Left colon (tissue), 2 donors: ENCODE measurements at regions not wholly inside any gene's neighbourhood (a gene's known extent, or its start where the extent isn't known, plus 50 kb on each side); places are given as distances from the start of the nearest gene placed in this dataset.
"Not testable (repeated sequence)": the region's sequence is repeated elsewhere in the genome, so short reads cannot be mapped to it uniquely, and the experiment has no call there.

Experiments used
- ATAC-seq: fragments of 200-7000 bp; cut with Tn5 transposase; one replicate; pipeline ENCODE4 v1.9.1; 2020; ENCODE audit warnings: mild to moderate bottlenecking, moderate library complexity
- DNase-seq, 2 donors: peaks; one replicate each; pipeline ENCODE4 v3.0.0-alpha.2; 2020
- intact Hi-C, 2 donors: fragments of 100-400 bp; cut with DNase I in 1 of 2; cut with micrococcal nuclease in 1 of 2; formaldehyde crosslinking; loops; one replicate each; pipeline versions ENCODE4 v1.11.2 to v1.14.0; 2022; cut with DNase I, micrococcal nuclease
- donor health status: DM: no; HTN: no; CAD: no.
- donor health status: DM: yes; HTN: yes; CAD: no.

- intact Hi-C loops, DNase-seq, ATAC-seq: not testable (repeated sequence)
These were observed 150.1 kb upstream of the ZNF469 start for GRCh38 chr16:88232401-88233258.

DNA sequence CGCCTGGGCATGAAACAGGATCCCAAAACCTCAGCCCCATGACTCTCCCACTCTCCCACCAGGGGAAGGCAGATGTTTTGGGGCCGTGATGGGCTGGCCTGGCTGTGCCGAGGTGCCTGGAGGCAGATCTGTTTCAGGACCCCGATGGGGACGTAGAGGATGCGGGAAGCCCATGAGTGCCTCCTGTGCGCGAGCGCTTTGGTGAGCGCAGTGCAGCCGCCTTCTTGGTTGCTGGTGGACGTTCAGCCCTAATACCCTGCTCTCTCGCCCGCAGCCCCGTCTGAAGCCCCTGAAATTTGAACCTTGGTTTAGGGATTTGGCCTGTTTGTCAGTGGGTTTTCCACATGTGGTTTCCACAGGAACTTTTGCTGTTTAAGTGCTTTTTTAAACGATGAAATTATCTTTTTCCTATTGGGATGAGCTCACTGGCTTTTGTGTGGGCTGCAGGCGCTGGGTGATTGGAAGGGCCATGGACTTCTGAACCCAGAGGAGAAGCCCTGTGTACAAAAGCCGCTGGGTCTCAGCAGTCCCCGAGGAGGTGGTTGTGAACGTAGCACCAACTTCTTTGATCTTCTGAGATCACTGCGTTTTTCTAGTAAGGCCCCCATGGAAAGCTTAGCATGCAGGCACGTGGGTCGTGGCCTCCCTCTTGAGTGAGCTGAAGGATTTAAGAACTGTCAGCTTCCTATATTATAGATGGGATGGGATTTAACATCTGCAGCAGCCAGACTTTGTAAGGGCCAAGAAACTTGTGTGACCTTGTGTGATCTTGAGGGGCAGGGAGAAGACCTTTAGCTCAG, 148.9 kb upstream of the ZNF469 start:
- DNase-seq, intact Hi-C loops, ATAC-seq: not testable (repeated sequence)

DNA sequence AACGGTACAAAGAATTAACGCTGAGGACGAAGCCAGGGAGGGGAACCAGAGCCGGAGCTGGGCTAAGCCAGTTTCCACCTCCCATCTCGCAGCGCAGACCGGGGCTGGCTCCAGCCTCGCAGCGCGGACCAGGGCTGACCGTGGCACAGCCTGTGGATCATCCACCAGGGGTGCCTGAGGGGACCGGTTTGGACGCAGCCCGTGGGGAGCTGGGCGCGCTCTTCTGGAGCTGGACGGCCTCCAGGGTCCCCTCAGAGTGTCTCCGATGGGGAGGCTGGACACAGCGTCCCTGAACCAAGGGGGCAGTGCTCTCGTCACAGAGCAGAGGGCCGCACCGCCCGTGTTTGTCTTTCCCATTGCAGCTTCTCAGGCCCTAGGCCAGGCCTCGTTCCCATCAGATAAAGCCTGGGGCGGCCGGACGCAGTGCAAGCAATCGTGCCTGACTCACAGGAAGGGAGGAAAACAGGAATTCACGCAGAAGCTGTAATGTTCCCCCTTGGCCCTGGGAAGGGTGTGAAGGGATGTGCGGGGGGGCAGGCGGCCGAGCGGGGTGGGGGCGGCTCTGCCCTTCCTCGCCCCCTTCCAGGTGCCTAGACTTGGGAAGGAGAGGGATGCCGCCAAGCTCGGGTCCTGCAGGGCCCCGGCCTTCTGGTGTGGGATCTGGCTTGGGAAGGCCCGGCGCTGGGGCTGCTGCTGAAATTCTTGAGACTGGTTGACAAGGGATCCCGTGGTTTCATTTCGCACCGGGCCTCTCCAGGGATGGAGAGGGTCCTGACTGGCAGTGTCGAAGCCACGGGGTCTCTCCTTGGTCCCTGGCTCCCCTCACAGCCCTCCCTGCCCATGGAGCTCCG, 148.1 kb upstream of the ZNF469 start:
- ATAC-seq = peak; percentile 52
- DNase-seq, intact Hi-C loops: not testable (repeated sequence)

- DNase-seq, intact Hi-C loops, ATAC-seq: not testable (repeated sequence)
These were observed 147.1 kb upstream of the ZNF469 start for GRCh38 chr16:88235691-88236090.

GRCh38 chr16:88236229-88236628, 146.5 kb upstream of the ZNF469 start:
- intact Hi-C loops, DNase-seq, ATAC-seq: not testable (repeated sequence)

DNA sequence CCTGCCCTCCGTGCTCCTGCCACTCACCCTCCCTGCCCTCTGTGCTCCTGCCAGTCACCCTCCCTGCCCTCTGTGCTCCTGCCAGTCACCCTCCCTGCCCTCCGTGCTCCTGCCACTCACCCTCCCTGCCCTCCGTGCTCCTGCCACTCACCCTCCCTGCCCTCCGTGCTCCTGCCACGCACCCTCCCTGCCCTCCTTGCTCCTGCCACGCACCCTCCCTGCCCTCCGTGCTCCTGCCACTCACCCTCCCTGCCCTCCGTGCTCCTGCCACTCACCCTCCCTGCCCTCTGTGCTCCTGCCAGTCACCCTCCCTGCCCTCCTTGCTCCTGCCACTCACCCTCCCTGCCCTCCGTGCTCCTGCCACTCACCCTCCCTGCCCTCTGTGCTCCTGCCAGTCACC, 145.4 kb upstream of the ZNF469 start:
- ATAC-seq, intact Hi-C loops, DNase-seq: not testable (repeated sequence)

DNA sequence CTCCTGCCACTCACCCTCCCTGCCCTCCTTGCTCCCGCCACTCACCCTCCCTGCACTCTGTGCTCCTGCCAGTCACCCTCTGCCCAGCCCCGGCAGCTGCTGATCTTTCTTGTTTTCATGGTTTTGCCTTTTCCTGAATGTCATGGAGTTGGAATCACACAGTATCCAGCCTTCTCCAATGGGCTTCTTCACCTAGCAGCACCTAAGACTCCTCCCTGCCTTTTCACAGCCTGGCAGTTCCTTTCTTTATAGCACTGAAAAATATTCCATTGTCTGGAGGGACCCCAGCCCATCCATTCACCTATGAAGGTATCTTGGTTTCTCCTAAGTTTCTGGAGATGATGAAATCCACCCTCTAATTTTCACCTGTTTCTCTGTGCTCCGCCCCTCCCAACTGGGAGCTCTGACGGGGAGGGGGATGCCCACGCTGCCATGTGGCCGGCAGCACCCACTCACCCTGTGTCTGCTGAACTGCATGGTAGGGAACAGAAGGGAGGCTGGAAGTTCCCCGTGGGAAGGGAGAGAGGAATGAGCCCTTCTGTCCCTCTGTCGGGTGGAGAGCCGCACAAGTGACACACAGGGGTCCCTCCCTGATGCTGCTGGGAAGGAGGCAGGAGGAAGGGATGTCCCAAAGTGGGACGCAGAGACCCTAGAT, 144.9 kb upstream of the ZNF469 start:
- intact Hi-C loops, ATAC-seq, DNase-seq: not testable (repeated sequence)

DNA sequence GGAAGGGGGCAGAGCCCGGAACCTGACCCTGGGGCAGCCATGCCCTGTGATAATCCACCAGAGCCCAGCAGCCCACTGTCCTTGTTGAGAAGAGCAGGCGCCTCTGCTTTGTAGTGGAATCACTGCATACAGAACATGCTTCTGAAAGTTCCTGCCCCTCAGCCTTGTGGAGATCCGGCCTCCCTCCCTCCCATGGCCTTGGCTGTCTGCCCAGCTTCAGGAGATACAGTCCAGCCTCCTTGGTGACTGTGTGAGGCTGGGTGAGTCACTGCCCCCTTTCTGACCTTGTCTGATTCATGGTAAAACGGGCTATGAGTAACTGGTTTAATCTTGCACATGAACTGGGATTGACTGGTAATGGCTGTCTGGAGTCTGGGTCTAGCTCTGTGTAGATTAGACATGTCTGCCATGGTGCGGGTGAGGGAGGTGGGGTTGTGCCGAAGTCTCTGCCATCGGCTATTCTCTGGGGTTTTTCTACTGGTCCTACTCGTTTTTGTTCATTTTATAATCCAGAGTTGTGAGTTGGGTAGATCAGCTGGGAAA, 144.0 kb upstream of the ZNF469 start:
- DNase-seq (peak; percentile 76 to 85), ATAC-seq (peak; percentile 95)
- intact Hi-C loops = not testable (repeated sequence)

DNA sequence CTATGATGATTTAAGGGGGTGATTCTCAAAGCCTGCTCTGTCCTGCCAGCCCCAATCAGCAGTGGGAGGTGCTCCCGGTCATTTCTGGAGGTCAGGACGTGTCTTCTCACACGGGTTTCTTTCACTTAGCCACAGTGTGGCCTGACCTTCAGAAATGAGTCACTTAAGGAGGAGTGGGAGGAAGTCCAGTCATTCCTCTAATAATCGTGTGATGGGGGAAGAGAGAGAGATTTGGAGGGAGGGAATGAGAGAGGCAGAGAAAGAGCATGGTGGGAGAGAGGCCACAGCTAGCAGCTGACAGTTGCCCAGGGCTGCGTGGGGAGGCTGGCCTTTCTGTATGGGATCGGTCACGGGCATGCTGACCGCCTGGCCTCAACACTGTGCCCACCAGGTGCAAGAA, 142.6 kb upstream of the ZNF469 start:
- intact Hi-C loops, ATAC-seq, DNase-seq: not testable (repeated sequence)

- ATAC-seq, DNase-seq, intact Hi-C loops: not testable (repeated sequence)
These were observed 142.0 kb upstream of the ZNF469 start for GRCh38 chr16:88240776-88241175.

GRCh38 chr16:88241404-88242311, 141.1 kb upstream of the ZNF469 start:
- ATAC-seq, intact Hi-C loops, DNase-seq: not testable (repeated sequence)

DNA sequence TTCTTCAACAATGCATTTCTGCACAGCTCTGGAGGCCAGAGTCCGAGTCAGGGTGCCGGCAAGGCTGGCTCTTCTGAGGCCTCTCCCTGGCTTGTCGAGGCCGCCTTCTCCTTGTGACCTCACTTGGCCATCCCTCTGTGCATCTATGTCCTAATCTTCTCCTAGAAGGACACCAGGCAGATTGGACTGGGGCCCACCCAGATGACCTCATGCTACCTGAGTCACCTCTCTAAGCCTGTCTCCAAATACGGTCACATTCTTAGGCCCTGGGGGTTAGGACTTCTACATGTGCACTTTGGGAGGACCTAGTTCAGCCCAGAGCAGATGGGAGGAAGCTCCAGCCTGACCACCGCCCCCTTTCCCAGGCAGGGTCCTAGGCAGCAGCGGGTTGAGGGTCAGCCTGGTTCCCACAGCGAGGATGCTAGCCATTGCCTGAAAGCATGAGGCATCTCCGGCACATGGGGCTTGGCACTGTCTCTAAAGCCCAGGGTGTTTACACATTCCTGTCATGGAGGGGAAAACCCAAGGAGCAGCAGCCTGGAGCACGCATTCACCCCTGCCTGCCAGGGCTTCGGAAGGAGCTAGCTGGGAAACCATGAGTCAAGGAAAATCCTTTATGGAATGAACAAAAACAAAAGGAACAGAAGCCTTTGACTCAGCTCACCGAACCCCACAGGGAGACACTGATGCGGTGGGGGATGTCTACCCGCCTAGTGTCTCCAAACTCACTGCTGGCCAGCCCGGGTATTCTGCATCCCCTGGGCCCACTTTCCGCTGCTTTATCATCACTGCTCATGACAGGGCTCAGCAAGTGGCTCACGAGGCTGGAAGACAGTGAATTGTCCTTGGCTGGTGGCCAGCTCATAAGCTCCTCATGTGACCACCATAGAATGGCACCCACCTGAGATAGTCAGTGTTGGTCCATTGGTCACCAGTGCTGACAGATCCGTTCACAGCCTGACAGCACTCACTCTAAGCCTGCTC, 140.2 kb upstream of the ZNF469 start:
- ATAC-seq, DNase-seq: not testable (repeated sequence)

DNA sequence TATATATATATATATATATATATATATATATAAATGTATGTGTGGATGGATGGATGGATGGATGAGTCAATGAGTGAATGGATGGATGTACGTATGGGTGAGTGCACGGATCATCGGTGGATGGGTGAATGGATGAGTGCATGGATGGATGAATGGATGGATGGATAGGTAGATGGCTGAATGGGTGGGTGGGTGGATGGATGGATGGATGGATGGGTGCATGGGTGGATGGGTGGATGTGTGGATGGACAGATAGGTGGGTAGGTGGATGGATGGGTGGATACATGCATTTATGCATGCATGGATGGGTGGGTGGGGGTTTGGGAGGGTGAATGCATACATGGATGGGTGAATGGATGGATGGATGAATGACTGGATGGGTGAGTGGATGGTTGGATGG, 138.8 kb upstream of the ZNF469 start:
- DNase-seq, ATAC-seq, intact Hi-C loops: not testable (repeated sequence)

More for the DNA sequence above, 140.2 kb upstream of the ZNF469 start:
- intact Hi-C loops = not testable (repeated sequence)

GRCh38 chr16:88245241-88246081, 137.3 kb upstream of the ZNF469 start:
- ATAC-seq (peak; percentile 28), DNase-seq (peak; percentile 20 to 72)
- intact Hi-C loops = not testable (repeated sequence)
